ELF-1 (cell line): ENCODE measurements at regions not wholly inside any gene's neighbourhood (a gene's known extent, or its start where the extent isn't known, plus 50 kb on each side); places are given as distances from the start of the nearest gene placed in this dataset.

Experiments
- DNase-seq: peaks from one replicate; pipeline ENCODE4 v3.0.0-alpha.2; 2016; ENCODE audit warnings: low read depth, low spot score

GRCh38 chr17:15894913-15895658 is 49.8 kb upstream of the ADORA2B start:
- DNase-seq = no peak
